Left ventricle myocardium inferior (tissue), 1 donor: ENCODE measurements at regions not wholly inside any gene's neighbourhood (a gene's known extent, or its start where the extent isn't known, plus 50 kb on each side); places are given as distances from the start of the nearest gene placed in this dataset.
A peak's percentile ranks its signal among the peaks of the same experiment; 100 is the strongest.
"Not testable (repeated sequence)": the region's sequence is repeated elsewhere in the genome, so short reads cannot be mapped to it uniquely, and the experiment has no call there.

Experiments
- DNase-seq: peaks from one replicate; pipeline ENCODE4 v3.0.0-alpha.2; 2020
- H3K27ac ChIP-seq: fragments of 200-600 bp; replicated peaks from 2 replicates; pipeline ENCODE4 v1.8.0; 2021
- H3K27me3 ChIP-seq: fragments of 200-600 bp; 2 replicates; pipeline ENCODE4 v1.8.0; 2021; ENCODE audit warnings: low read depth
- H3K36me3 ChIP-seq: fragments of 200-600 bp; 2 replicates; pipeline ENCODE4 v1.8.0; 2021
- H3K4me1 ChIP-seq: fragments of 200-600 bp; 2 replicates; pipeline ENCODE4 v1.8.0; 2021
- H3K4me3 ChIP-seq: fragments of 200-600 bp; 2 replicates; pipeline ENCODE4 v1.8.0; 2021; ENCODE audit warnings: mild to moderate bottlenecking, moderate library complexity
- H3K9me3 ChIP-seq: fragments of 200-600 bp; replicated peaks from 2 replicates; pipeline ENCODE4 v1.8.0; 2021
- CTCF ChIP-seq: fragments of 200-600 bp; IDR thresholded peaks from 2 replicates; pipeline ENCODE4 v1.8.0; 2021; ENCODE audit warnings: antibody characterized with exemption, mild to moderate bottlenecking, borderline replicate concordance
- intact Hi-C: fragments of 100-400 bp; cut with micrococcal nuclease; formaldehyde crosslinking; loops from one replicate; pipeline ENCODE4 v1.11.0; 2022
- donor health status: DM: no; HTN: yes; CAD: no; lungs with severe emphysema.

- Histone ChIP-seq H3K27me3 (no peaks in the 10 kb centered on the region), H3K36me3 (no peaks in the 10 kb centered on the region), H3K27ac (no peak overlapping the region), H3K4me1 (no peaks in the 10 kb centered on the region), H3K9me3 (no peaks in the 10 kb centered on the region), H3K4me3 (no peak overlapping the region)
- no peak for DNase-seq
- intact Hi-C loops: no loop called here
- TF ChIP-seq CTCF: no peak
Observed at GRCh38 chrX:85570496-85570895, 191.0 kb upstream of the POF1B start.

GRCh38 chrX:85569686-85570085 lies 190.2 kb upstream of the POF1B start:
- Histone ChIP-seq H3K9me3 (no peaks in the 10 kb centered on the region), H3K4me1 (no peaks in the 10 kb centered on the region), H3K4me3 (no peak overlapping the region), H3K36me3 (no peaks in the 10 kb centered on the region), H3K27me3 (no peaks in the 10 kb centered on the region), H3K27ac (no peak overlapping the region)
- no peak for TF ChIP-seq CTCF
- intact Hi-C loops: no loop called here
- no peak for DNase-seq

GRCh38 chrX:85569096-85569495 lies 189.6 kb upstream of the POF1B start:
- Histone ChIP-seq H3K4me1 (no peaks in the 10 kb centered on the region), H3K27me3 (no peaks in the 10 kb centered on the region), H3K4me3 (no peak overlapping the region), H3K27ac (no peak overlapping the region), H3K9me3 (no peaks in the 10 kb centered on the region), H3K36me3 (no peaks in the 10 kb centered on the region)
- no peak for DNase-seq
- no peak for TF ChIP-seq CTCF
- intact Hi-C loops: no loop called here

- no peak for TF ChIP-seq CTCF
- H3K36me3 ChIP-seq: no peaks in the 10 kb centered on the region
- no peaks in the 10 kb centered on the region for H3K27me3 ChIP-seq
- intact Hi-C loops: no loop called here
- H3K4me3 ChIP-seq: no peak overlapping the region
- no peak overlapping the region for H3K27ac ChIP-seq
- H3K9me3 ChIP-seq: no peaks in the 10 kb centered on the region
- DNase-seq: no peak
- H3K4me1 ChIP-seq: no peaks in the 10 kb centered on the region
Observed at GRCh38 chrX:85561231-85561630, 181.8 kb upstream of the POF1B start.

- no peak overlapping the region for H3K4me3 ChIP-seq
- H3K27ac ChIP-seq: no peak overlapping the region
- peak; percentile 53 for TF ChIP-seq CTCF
- H3K36me3 ChIP-seq: no peaks in the 10 kb centered on the region
- H3K9me3 ChIP-seq: no peaks in the 10 kb centered on the region
- intact Hi-C loops: loop anchor here (10.0 kb wide), 1 partner anchor 430 kb away; no protein-coding TSS in a partner anchor
- no peaks in the 10 kb centered on the region for H3K27me3 ChIP-seq
- no peak for DNase-seq
- H3K4me1 ChIP-seq: no peaks in the 10 kb centered on the region
Observed at GRCh38 chrX:85544609-85545008, 165.1 kb upstream of the POF1B start.

GRCh38 chrX:85543866-85544265 lies 164.4 kb upstream of the POF1B start:
- no peak for DNase-seq
- TF ChIP-seq CTCF: no peak
- H3K4me1 ChIP-seq: no peaks in the 10 kb centered on the region
- H3K4me3 ChIP-seq: no peak overlapping the region
- H3K36me3 ChIP-seq: no peaks in the 10 kb centered on the region
- intact Hi-C loops: loop anchor here (10.0 kb wide), 1 partner anchor 429 kb away; no protein-coding TSS in a partner anchor
- no peak overlapping the region for H3K27ac ChIP-seq
- H3K27me3 ChIP-seq: no peaks in the 10 kb centered on the region
- H3K9me3 ChIP-seq: no peaks in the 10 kb centered on the region

DNA sequence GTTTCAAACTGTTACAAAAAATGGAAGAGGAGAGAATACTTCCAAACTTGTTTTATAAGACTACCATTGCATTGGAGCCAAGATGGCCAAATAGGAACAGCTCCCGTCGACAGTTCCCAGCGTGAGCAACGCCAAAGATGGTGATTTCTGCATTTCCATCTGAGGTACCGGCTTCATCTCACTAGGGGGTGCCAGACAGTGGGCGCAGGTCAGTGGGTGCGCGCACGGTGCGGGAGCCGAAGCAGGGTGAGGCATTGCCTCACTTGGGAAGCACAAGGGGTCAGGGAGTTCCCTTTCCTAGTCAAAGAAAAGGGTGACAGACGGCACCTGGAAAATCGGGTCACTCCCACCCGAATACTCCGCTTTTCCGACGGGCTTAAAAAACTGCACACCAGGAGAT lies 149.7 kb upstream of the POF1B start:
- H3K9me3 ChIP-seq, intact Hi-C loops, H3K4me3 ChIP-seq, H3K4me1 ChIP-seq, H3K27ac ChIP-seq, H3K27me3 ChIP-seq, DNase-seq, H3K36me3 ChIP-seq: not testable (repeated sequence)
